GM12878 (cell line): ENCODE measurements at regions not wholly inside any gene's neighbourhood (a gene's known extent, or its start where the extent isn't known, plus 50 kb on each side); places are given as distances from the start of the nearest gene placed in this dataset.

Source experiments
- DPF2 ChIP-seq: fragments of 450-650 bp; IDR thresholded peaks from 2 replicates; pipeline ENCODE4 v1.6.1; 2017; ENCODE audit warnings: mild to moderate bottlenecking
- EED ChIP-seq: sonication (generic); IDR thresholded peaks from 2 replicates; pipeline ENCODE4 v1.6.1; 2016; ENCODE audit warnings: antibody characterized with exemption, low read depth
- MYB ChIP-seq: fragments of 150-350 bp; IDR thresholded peaks from 2 replicates; pipeline ENCODE4 v1.6.1; 2014; ENCODE audit warnings: mild to moderate bottlenecking, low read depth, low read length, borderline replicate concordance
- RB1 ChIP-seq: fragments of 450-650 bp; formaldehyde crosslinking; IDR thresholded peaks from 2 replicates; pipeline ENCODE4 v1.6.1; 2017; ENCODE audit warnings: mild to moderate bottlenecking, borderline replicate concordance
- TAF1 ChIP-seq: IDR thresholded peaks from 2 replicates; pipeline ENCODE4 v1.6.1; 2011; ENCODE audit warnings: mild to moderate bottlenecking, low read depth, low read length, borderline replicate concordance
- TCF12 ChIP-seq: IDR thresholded peaks from 2 replicates; pipeline ENCODE4 v1.6.1; 2011; ENCODE audit warnings: low read depth, mild to moderate bottlenecking, low read length
- TCF3 ChIP-seq: IDR thresholded peaks from 2 replicates; pipeline ENCODE4 v1.6.1; 2012; ENCODE audit warnings: low read depth, mild to moderate bottlenecking, low read length, borderline replicate concordance; ENCODE audit not compliant: insufficient read depth
- ZNF217 ChIP-seq: fragments of 450-650 bp; IDR thresholded peaks from 2 replicates; pipeline ENCODE4 v1.6.1; 2017; ENCODE audit warnings: antibody characterized with exemption, mild to moderate bottlenecking
- TF ChIP-seq, protein P1 (sequence below): fragments of 450-650 bp; formaldehyde crosslinking; IDR thresholded peaks from 2 replicates; pipeline ENCODE4 v1.4.0; 2020; ENCODE audit warnings: mild to moderate bottlenecking, moderate library complexity
- TF ChIP-seq, protein P2 (sequence below): IDR thresholded peaks from 2 replicates; pipeline ENCODE4 v1.6.1; 2012; ENCODE audit warnings: low read depth, low read length, improper control_type of control experiment
- TF ChIP-seq, protein P3 (sequence below): fragments of 450-650 bp; IDR thresholded peaks from 2 replicates; pipeline ENCODE4 v1.6.1; 2016; ENCODE audit warnings: mild to moderate bottlenecking
- TF ChIP-seq, protein P4 (sequence below): IDR thresholded peaks from 2 replicates; pipeline ENCODE4 v1.6.1; 2011; ENCODE audit warnings: low read depth, mild to moderate bottlenecking, low read length, moderate library complexity, borderline replicate concordance; ENCODE audit errors: extremely low read depth
- TF ChIP-seq, protein P5 (sequence below): fragments of 450-650 bp; IDR thresholded peaks from 2 replicates; pipeline ENCODE4 v1.6.1; 2017; ENCODE audit warnings: mild to moderate bottlenecking
- TF ChIP-seq, protein P6 (sequence below), 3 experiments: IDR thresholded peaks in 2 of 3; conservative IDR thresholded peaks in 1 of 3; 2 replicates each; pipeline ENCODE4 v1.5.1; 2011; ENCODE audit warnings: low read depth in 3 of 3, low read length in 3 of 3, mild to moderate bottlenecking in 3 of 3, control low read depth in 2 of 3, moderate library complexity in 2 of 3, inconsistent platforms in 1 of 3, mixed read lengths in 1 of 3; ENCODE audit not compliant: control insufficient read depth in 2 of 3, insufficient read depth in 1 of 3; ENCODE audit errors: extremely low read depth in 1 of 3
- TF ChIP-seq, protein P7 (sequence below): fragments of 450-650 bp; IDR thresholded peaks from 2 replicates; pipeline ENCODE4 v1.6.1; 2018; ENCODE audit warnings: borderline replicate concordance, mild to moderate bottlenecking; ENCODE audit not compliant: partially characterized antibody

DNA sequence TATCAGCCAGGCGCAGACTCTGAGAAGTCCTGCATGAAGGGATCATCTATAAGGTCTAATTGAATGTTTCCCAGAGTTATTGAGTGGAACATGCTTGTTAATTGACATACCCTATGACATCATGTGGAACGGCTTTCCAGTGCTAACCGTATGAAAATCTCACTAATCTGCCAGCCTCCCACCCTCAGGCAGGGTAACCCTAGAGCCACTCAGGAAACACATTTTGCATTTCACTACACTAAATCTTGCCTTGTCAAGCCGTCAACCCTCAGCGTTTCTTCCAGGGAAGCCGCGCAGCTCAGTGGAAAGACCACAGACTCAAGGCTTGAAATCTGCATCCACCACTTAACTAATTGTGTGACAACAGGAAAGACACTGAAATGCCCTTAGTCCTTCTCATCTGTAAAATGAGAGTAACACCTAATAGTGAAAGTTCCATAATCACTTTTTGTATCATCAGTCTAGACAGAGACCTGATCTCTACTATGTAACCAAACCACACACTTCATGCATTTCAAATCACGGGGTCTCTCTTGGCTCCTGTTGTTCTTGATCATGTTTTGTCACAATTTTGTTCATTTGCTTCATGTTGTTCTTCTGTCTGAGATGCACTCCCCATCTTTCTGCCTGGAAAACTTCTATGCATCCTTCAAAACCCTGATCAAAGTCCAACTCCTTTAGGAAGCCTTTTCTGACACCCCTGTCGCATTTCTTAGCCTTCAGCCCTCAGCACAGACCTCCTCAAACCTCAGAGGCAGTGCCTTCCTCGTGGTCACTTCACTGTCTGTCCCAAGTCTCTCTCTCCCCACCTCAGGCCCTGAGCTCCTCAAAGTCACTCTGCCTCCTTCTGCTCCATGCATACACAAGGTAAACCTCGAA is 246.5 kb downstream of the TOMM20 start (continued):
- TF ChIP-seq, protein P1, sequence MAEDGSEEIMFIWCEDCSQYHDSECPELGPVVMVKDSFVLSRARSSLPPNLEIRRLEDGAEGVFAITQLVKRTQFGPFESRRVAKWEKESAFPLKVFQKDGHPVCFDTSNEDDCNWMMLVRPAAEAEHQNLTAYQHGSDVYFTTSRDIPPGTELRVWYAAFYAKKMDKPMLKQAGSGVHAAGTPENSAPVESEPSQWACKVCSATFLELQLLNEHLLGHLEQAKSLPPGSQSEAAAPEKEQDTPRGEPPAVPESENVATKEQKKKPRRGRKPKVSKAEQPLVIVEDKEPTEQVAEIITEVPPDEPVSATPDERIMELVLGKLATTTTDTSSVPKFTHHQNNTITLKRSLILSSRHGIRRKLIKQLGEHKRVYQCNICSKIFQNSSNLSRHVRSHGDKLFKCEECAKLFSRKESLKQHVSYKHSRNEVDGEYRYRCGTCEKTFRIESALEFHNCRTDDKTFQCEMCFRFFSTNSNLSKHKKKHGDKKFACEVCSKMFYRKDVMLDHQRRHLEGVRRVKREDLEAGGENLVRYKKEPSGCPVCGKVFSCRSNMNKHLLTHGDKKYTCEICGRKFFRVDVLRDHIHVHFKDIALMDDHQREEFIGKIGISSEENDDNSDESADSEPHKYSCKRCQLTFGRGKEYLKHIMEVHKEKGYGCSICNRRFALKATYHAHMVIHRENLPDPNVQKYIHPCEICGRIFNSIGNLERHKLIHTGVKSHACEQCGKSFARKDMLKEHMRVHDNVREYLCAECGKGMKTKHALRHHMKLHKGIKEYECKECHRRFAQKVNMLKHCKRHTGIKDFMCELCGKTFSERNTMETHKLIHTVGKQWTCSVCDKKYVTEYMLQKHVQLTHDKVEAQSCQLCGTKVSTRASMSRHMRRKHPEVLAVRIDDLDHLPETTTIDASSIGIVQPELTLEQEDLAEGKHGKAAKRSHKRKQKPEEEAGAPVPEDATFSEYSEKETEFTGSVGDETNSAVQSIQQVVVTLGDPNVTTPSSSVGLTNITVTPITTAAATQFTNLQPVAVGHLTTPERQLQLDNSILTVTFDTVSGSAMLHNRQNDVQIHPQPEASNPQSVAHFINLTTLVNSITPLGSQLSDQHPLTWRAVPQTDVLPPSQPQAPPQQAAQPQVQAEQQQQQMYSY (CRISPR knock-in tag): no peak
- TF ChIP-seq, protein P2, sequence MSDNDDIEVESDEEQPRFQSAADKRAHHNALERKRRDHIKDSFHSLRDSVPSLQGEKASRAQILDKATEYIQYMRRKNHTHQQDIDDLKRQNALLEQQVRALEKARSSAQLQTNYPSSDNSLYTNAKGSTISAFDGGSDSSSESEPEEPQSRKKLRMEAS: no peak
- TF ChIP-seq, protein P3, sequence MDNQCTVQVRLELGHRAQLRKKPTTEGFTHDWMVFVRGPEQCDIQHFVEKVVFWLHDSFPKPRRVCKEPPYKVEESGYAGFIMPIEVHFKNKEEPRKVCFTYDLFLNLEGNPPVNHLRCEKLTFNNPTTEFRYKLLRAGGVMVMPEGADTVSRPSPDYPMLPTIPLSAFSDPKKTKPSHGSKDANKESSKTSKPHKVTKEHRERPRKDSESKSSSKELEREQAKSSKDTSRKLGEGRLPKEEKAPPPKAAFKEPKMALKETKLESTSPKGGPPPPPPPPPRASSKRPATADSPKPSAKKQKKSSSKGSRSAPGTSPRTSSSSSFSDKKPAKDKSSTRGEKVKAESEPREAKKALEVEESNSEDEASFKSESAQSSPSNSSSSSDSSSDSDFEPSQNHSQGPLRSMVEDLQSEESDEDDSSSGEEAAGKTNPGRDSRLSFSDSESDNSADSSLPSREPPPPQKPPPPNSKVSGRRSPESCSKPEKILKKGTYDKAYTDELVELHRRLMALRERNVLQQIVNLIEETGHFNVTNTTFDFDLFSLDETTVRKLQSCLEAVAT: peak; percentile 61; the same call in 1 of the 2 replicates
- TF ChIP-seq EED (peak; percentile 96), TCF12 (0 out of 2 replicates have a peak, but pooled peaks have one; percentile 17), DPF2 (peak; percentile 94), MYB (no peak), RB1 (no peak; the same call in 1 of the 2 replicates), TAF1 (no peak), ZNF217 (peak; percentile 83; the same call in 1 of the 2 replicates), TCF3 (no peak)
- TF ChIP-seq, protein P4, sequence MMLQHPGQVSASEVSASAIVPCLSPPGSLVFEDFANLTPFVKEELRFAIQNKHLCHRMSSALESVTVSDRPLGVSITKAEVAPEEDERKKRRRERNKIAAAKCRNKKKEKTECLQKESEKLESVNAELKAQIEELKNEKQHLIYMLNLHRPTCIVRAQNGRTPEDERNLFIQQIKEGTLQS: no peak
- TF ChIP-seq, protein P5, sequence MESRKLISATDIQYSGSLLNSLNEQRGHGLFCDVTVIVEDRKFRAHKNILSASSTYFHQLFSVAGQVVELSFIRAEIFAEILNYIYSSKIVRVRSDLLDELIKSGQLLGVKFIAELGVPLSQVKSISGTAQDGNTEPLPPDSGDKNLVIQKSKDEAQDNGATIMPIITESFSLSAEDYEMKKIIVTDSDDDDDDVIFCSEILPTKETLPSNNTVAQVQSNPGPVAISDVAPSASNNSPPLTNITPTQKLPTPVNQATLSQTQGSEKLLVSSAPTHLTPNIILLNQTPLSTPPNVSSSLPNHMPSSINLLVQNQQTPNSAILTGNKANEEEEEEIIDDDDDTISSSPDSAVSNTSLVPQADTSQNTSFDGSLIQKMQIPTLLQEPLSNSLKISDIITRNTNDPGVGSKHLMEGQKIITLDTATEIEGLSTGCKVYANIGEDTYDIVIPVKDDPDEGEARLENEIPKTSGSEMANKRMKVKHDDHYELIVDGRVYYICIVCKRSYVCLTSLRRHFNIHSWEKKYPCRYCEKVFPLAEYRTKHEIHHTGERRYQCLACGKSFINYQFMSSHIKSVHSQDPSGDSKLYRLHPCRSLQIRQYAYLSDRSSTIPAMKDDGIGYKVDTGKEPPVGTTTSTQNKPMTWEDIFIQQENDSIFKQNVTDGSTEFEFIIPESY: no peak
- TF ChIP-seq, protein P6, sequence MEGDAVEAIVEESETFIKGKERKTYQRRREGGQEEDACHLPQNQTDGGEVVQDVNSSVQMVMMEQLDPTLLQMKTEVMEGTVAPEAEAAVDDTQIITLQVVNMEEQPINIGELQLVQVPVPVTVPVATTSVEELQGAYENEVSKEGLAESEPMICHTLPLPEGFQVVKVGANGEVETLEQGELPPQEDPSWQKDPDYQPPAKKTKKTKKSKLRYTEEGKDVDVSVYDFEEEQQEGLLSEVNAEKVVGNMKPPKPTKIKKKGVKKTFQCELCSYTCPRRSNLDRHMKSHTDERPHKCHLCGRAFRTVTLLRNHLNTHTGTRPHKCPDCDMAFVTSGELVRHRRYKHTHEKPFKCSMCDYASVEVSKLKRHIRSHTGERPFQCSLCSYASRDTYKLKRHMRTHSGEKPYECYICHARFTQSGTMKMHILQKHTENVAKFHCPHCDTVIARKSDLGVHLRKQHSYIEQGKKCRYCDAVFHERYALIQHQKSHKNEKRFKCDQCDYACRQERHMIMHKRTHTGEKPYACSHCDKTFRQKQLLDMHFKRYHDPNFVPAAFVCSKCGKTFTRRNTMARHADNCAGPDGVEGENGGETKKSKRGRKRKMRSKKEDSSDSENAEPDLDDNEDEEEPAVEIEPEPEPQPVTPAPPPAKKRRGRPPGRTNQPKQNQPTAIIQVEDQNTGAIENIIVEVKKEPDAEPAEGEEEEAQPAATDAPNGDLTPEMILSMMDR (IDR thresholded peaks at IDR 0.05 in 2 of 3, conservative IDR thresholded peaks at IDR 0.05 in 1 of 3; ENCODE audit: control insufficient read depth in 2 of 3, extremely low read depth in 1 of 3, insufficient read depth in 1 of 3, low read depth in 3 of 3, low read length in 3 of 3): no peak
- TF ChIP-seq, protein P7, sequence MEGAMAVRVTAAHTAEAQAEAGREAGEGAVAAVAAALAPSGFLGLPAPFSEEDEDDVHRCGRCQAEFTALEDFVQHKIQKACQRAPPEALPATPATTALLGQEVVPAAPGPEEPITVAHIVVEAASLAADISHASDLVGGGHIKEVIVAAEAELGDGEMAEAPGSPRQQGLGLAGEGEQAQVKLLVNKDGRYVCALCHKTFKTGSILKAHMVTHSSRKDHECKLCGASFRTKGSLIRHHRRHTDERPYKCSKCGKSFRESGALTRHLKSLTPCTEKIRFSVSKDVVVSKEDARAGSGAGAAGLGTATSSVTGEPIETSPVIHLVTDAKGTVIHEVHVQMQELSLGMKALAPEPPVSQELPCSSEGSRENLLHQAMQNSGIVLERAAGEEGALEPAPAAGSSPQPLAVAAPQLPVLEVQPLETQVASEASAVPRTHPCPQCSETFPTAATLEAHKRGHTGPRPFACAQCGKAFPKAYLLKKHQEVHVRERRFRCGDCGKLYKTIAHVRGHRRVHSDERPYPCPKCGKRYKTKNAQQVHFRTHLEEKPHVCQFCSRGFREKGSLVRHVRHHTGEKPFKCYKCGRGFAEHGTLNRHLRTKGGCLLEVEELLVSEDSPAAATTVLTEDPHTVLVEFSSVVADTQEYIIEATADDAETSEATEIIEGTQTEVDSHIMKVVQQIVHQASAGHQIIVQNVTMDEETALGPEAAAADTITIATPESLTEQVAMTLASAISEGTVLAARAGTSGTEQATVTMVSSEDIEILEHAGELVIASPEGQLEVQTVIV: no peak
